Vagina (tissue), 2 donors: ENCODE measurements at regions not wholly inside any gene's neighbourhood (a gene's known extent, or its start where the extent isn't known, plus 50 kb on each side); places are given as distances from the start of the nearest gene placed in this dataset.

Experiments used
- DNase-seq, 2 donors: peaks; one replicate each; pipeline ENCODE4 v3.0.0-alpha.2; 2017; ENCODE audit errors: extremely low spot score in 2 of 2
- H3K27ac ChIP-seq: fragments of 200-600 bp; sonication (generic); one replicate; pipeline ENCODE4 v1.5.1; 2019
- H3K27me3 ChIP-seq: fragments of 200-600 bp; sonication (generic); one replicate; pipeline ENCODE4 v1.5.1; 2019
- H3K36me3 ChIP-seq, 2 donors: fragments of 200-600 bp; sonication (generic); one replicate each; pipeline ENCODE4 v1.5.1; 2017 to 2019
- H3K4me1 ChIP-seq: fragments of 200-600 bp; sonication (generic); one replicate; pipeline ENCODE4 v1.5.1; 2019
- H3K4me3 ChIP-seq, 2 donors: fragments of 200-600 bp; sonication (generic); 1 replicate in 1 of 2; 2 replicates in 1 of 2; pipeline ENCODE4 v1.5.1; 2016 to 2019
- H3K9me3 ChIP-seq: fragments of 200-600 bp; sonication (generic); one replicate; pipeline ENCODE4 v1.5.1; 2019
- CTCF ChIP-seq, 3 experiments: fragments of 450-650 bp in 2 of 3; fragments of 200-600 bp in 1 of 3; sonication (generic) in 1 of 3; IDR thresholded peaks; one replicate each; pipeline ENCODE4 v1.5.1; 2017 to 2019; ENCODE audit warnings: antibody characterized with exemption in 3 of 3, mild to moderate bottlenecking in 2 of 3, moderate library complexity in 2 of 3
- POLR2A ChIP-seq, 2 donors: fragments of 450-650 bp; IDR thresholded peaks; one replicate each; pipeline ENCODE4 v1.6.1; 2017; ENCODE audit warnings: antibody characterized with exemption in 2 of 2, mild to moderate bottlenecking in 2 of 2, moderate library complexity in 2 of 2
- POLR2AphosphoS5 ChIP-seq, 2 donors: sonication (generic); formaldehyde crosslinking; IDR thresholded peaks; one replicate each; pipeline ENCODE4 v1.9.0; 2017; ENCODE audit warnings: antibody characterized with exemption in 2 of 2, mild to moderate bottlenecking in 2 of 2, low read depth in 1 of 2; ENCODE audit not compliant: insufficient read depth in 1 of 2
- intact Hi-C: fragments of 100-400 bp; cut with DNase I; formaldehyde crosslinking; loops from one replicate; pipeline ENCODE4 v1.15.1; 2023

GRCh38 chr13:44744880-44745633, 168.9 kb upstream of the TSC22D1 start:
- H3K27me3 ChIP-seq, result no peaks in the 10 kb centered on the region
- DNase-seq, result no peak
- no peaks in the 10 kb centered on the region for H3K36me3 ChIP-seq
- no peaks in the 10 kb centered on the region for H3K4me1 ChIP-seq
- no peak overlapping the region for H3K4me3 ChIP-seq
- TF ChIP-seq POLR2A (IDR thresholded peaks at IDR 0.05) (no peak), POLR2AphosphoS5 (IDR thresholded peaks at IDR 0.05; ENCODE audit: insufficient read depth in 1 of 2, low read depth in 1 of 2) (no peak), CTCF (IDR thresholded peaks at IDR 0.05) (no peak)
- intact Hi-C loops, result no loop called here
- H3K27ac ChIP-seq, result no peak overlapping the region
- no peaks in the 10 kb centered on the region for H3K9me3 ChIP-seq

- no peaks in the 10 kb centered on the region for H3K27me3 ChIP-seq
- H3K4me3 ChIP-seq, result no peak overlapping the region
- no peak for TF ChIP-seq POLR2A (IDR thresholded peaks at IDR 0.05)
- no peak for TF ChIP-seq POLR2AphosphoS5 (IDR thresholded peaks at IDR 0.05; ENCODE audit: insufficient read depth in 1 of 2, low read depth in 1 of 2)
- no peak for TF ChIP-seq CTCF (IDR thresholded peaks at IDR 0.05)
- DNase-seq, result no peak
- H3K36me3 ChIP-seq, result no peaks in the 10 kb centered on the region
- H3K4me1 ChIP-seq, result peaks cover 5% of the 10 kb centered on the region
- intact Hi-C loops, result no loop called here
- H3K9me3 ChIP-seq, result no peaks in the 10 kb centered on the region
- no peak overlapping the region for H3K27ac ChIP-seq
Observed at GRCh38 chr13:44739539-44739938, 163.4 kb upstream of the TSC22D1 start.

GRCh38 chr13:44739120-44739519, 163.0 kb upstream of the TSC22D1 start:
- Histone ChIP-seq H3K4me1 (peaks cover 6% of the 10 kb centered on the region), H3K27me3 (no peaks in the 10 kb centered on the region), H3K36me3 (no peaks in the 10 kb centered on the region), H3K27ac (no peak overlapping the region), H3K9me3 (no peaks in the 10 kb centered on the region), H3K4me3 (no peak overlapping the region)
- TF ChIP-seq POLR2AphosphoS5 (IDR thresholded peaks at IDR 0.05; ENCODE audit: insufficient read depth in 1 of 2, low read depth in 1 of 2), result no peak
- no peak for TF ChIP-seq CTCF (IDR thresholded peaks at IDR 0.05)
- TF ChIP-seq POLR2A (IDR thresholded peaks at IDR 0.05), result no peak
- DNase-seq, result no peak
- intact Hi-C loops, result no loop called here

GRCh38 chr13:44738463-44738862, 162.3 kb upstream of the TSC22D1 start:
- H3K4me1 ChIP-seq, result peaks cover 6% of the 10 kb centered on the region
- no peak for DNase-seq
- TF ChIP-seq POLR2AphosphoS5 (IDR thresholded peaks at IDR 0.05; ENCODE audit: insufficient read depth in 1 of 2, low read depth in 1 of 2) (no peak), POLR2A (IDR thresholded peaks at IDR 0.05) (no peak), CTCF (IDR thresholded peaks at IDR 0.05) (no peak)
- H3K27ac ChIP-seq, result no peak overlapping the region
- H3K36me3 ChIP-seq, result no peaks in the 10 kb centered on the region
- H3K27me3 ChIP-seq, result no peaks in the 10 kb centered on the region
- no peak overlapping the region for H3K4me3 ChIP-seq
- intact Hi-C loops, result no loop called here
- no peaks in the 10 kb centered on the region for H3K9me3 ChIP-seq

- Histone ChIP-seq H3K4me3 (no peak overlapping the region), H3K27me3 (no peaks in the 10 kb centered on the region), H3K27ac (no peak overlapping the region), H3K4me1 (peaks cover 6% of the 10 kb centered on the region), H3K9me3 (no peaks in the 10 kb centered on the region), H3K36me3 (no peaks in the 10 kb centered on the region)
- intact Hi-C loops, result no loop called here
- no peak for TF ChIP-seq POLR2AphosphoS5 (IDR thresholded peaks at IDR 0.05; ENCODE audit: insufficient read depth in 1 of 2, low read depth in 1 of 2)
- TF ChIP-seq CTCF (IDR thresholded peaks at IDR 0.05), result no peak
- TF ChIP-seq POLR2A (IDR thresholded peaks at IDR 0.05), result no peak
- DNase-seq, result no peak
Observed at GRCh38 chr13:44735806-44736205, 159.7 kb upstream of the TSC22D1 start.
